ENCODE measurements at regions not wholly inside any gene's neighbourhood (a gene's known extent, or its start where the extent isn't known, plus 50 kb on each side); places are given as distances from the start of the nearest gene placed in this dataset.

- TF ChIP-seq POLR2AphosphoS5 (IDR thresholded peaks at IDR 0.05; ENCODE audit: borderline replicate concordance, low read depth, low read length) (no peak), EZH2 (IDR thresholded peaks at IDR 0.05) (no peak), FOXP2 (optimal IDR thresholded peaks at IDR 0.05; ENCODE audit: control extremely low read depth, extremely low read length, insufficient read depth) (no peak)
These were observed 465.6 kb upstream of the SLC14A2 start for GRCh38 chr18:45149712-45150111.
